ENCODE measurements at regions not wholly inside any gene's neighbourhood (a gene's known extent, or its start where the extent isn't known, plus 50 kb on each side); places are given as distances from the start of the nearest gene placed in this dataset.

DNA sequence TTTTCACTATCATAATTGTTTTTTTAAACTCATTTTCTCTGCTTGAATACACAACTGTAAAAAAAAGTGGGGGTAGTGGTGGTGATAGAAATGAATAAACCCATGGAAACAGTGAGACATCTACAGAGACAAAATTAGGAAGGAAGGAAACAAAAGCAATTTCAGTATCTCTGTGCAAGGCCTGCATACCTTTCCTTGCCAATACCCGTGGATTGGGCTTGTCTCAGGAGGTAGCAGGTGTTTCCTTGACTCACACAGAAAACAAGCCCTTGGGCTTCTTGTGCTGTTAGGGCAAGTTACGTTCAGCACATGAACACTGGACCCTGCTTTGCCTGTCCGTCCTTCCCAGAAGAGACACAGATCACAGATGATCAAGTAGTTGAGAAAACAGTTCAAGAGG, 372.2 kb downstream of the ZSWIM6 start:
- Mint-ChIP-seq H3K4me1 (ENCODE audit: low read depth) (no peaks in the 10 kb centered on the region), H3K27ac (no peak overlapping the region), H3K27me3 (ENCODE audit: low read depth) (no peaks in the 10 kb centered on the region), H3K4me3 (no peak overlapping the region), H3K36me3 (ENCODE audit: low read depth) (no peaks in the 10 kb centered on the region), H3K9me3 (no peaks in the 10 kb centered on the region)
- DNase-seq (ENCODE audit: low spot score): no peak

DNA sequence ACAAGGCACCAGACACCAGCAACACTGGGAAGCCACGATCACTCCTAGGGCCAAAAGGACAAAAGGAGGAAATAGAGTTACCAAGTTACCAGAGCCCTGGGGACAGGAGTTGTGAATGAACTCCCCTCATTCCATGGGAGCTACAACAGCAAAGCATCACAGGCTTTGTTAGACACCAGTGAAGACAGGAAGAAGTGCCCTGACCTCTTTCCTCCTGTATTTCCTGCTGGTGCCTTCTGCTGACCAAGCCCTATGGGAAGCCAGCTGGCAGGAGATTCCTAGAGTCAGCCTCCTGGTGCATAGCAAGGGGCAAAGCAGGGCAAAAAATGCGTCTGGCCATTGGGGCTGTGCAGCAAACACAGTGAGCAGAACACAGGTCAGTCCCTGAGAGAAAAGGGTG, 374.7 kb downstream of the ZSWIM6 start:
- Mint-ChIP-seq H3K36me3 (ENCODE audit: low read depth) (no peaks in the 10 kb centered on the region), H3K27me3 (ENCODE audit: low read depth) (no peaks in the 10 kb centered on the region), H3K27ac (no peak overlapping the region), H3K9me3 (no peaks in the 10 kb centered on the region), H3K4me3 (no peak overlapping the region), H3K4me1 (ENCODE audit: low read depth) (no peaks in the 10 kb centered on the region)
- DNase-seq (ENCODE audit: low spot score): no peak

DNA sequence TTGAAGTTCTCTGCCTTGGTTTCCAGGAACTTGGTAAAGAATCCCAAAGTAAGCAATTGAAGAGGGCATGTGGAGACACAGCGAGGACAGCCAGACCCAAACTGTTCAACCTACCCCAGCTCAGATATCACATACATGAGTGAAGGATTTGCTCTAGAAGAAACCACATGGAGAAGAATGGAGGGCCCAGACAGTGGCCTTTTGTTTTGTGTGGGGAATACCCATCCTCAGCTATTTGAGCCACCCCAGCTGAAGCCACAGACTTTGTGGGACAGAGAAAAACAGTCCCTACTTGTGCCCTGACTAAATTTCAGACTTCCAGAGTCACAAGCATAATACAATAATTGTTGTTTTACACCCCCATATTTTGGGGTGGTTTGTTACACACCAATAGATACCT, 387.1 kb downstream of the ZSWIM6 start:
- Mint-ChIP-seq H3K27ac (no peak overlapping the region), H3K9me3 (peaks cover 3% of the 10 kb centered on the region), H3K36me3 (ENCODE audit: low read depth) (no peaks in the 10 kb centered on the region), H3K4me3 (no peak overlapping the region), H3K27me3 (ENCODE audit: low read depth) (no peaks in the 10 kb centered on the region), H3K4me1 (ENCODE audit: low read depth) (no peaks in the 10 kb centered on the region)
- no peak for DNase-seq (ENCODE audit: low spot score)

DNA sequence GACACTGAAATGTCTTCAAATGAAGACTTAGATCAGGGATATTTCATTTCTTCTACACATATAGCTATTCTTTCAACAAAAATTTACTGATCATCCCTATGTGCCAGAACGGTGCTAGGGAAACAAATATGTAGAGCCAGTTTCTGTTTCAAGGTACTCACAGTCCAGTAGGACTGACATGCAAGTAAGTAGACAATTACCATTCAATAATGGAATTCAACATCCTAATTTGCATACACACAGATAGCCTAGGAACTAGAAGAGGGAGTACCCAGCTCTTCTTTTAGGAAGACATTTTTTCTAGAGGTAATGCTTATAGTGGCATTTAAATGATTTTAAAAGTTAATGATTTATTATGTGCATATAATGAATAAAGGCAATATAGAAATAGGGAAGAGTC, 388.8 kb downstream of the ZSWIM6 start:
- H3K4me1 Mint-ChIP-seq (ENCODE audit: low read depth): no peaks in the 10 kb centered on the region
- peaks cover 3% of the 10 kb centered on the region for H3K9me3 Mint-ChIP-seq
- H3K36me3 Mint-ChIP-seq (ENCODE audit: low read depth): no peaks in the 10 kb centered on the region
- H3K4me3 Mint-ChIP-seq: no peak overlapping the region
- no peaks in the 10 kb centered on the region for H3K27me3 Mint-ChIP-seq (ENCODE audit: low read depth)
- H3K27ac Mint-ChIP-seq: no peak overlapping the region
- DNase-seq (ENCODE audit: low spot score): no peak

DNA sequence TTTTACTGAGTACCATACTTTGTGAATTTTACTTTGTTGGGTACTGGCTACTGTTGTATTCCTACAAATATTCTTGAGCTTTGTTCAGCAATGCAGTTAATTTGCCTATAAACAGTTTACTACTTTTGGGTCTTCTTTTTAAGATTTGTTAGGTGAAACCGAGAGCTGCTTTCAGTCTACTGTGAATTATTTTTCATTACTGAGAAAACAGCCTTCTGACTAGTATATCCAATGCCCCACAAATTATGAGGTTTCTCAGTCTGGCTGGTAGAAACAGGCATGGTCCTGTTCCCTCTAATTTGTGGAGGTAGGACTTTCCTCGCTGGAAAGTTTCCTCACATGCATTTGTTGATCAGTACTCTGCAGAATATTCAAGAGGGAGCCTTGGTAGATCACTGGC, 392.0 kb downstream of the ZSWIM6 start:
- H3K9me3 Mint-ChIP-seq: peaks cover 3% of the 10 kb centered on the region
- no peak for DNase-seq (ENCODE audit: low spot score)
- H3K27me3 Mint-ChIP-seq (ENCODE audit: low read depth): no peaks in the 10 kb centered on the region
- H3K36me3 Mint-ChIP-seq (ENCODE audit: low read depth): no peaks in the 10 kb centered on the region
- H3K4me1 Mint-ChIP-seq (ENCODE audit: low read depth): no peaks in the 10 kb centered on the region
- H3K4me3 Mint-ChIP-seq: no peak overlapping the region
- H3K27ac Mint-ChIP-seq: no peak overlapping the region

DNA sequence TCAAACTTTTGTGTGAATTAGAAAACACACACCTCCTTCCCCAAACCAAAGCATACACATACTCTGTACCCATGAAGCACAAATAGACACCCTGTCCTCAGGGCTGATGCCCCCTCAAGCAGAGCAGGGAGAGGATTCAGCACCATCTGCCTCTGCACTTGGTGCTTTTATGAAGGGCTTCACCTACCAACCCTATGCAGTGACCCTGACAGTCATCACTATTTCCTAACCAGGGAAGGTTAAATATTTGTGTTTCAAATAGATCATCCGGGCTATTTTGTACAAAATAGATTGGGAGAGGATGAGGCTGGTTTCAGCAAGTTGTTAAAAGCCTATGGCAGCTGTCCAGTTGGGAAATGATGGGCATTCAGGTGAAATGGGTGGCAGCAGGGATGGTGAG, 396.2 kb downstream of the ZSWIM6 start:
- no peaks in the 10 kb centered on the region for H3K27me3 Mint-ChIP-seq (ENCODE audit: low read depth)
- DNase-seq (ENCODE audit: low spot score): no peak
- no peaks in the 10 kb centered on the region for H3K9me3 Mint-ChIP-seq
- H3K4me1 Mint-ChIP-seq (ENCODE audit: low read depth): no peaks in the 10 kb centered on the region
- no peaks in the 10 kb centered on the region for H3K36me3 Mint-ChIP-seq (ENCODE audit: low read depth)
- no peak overlapping the region for H3K4me3 Mint-ChIP-seq
- H3K27ac Mint-ChIP-seq: no peak overlapping the region

DNA sequence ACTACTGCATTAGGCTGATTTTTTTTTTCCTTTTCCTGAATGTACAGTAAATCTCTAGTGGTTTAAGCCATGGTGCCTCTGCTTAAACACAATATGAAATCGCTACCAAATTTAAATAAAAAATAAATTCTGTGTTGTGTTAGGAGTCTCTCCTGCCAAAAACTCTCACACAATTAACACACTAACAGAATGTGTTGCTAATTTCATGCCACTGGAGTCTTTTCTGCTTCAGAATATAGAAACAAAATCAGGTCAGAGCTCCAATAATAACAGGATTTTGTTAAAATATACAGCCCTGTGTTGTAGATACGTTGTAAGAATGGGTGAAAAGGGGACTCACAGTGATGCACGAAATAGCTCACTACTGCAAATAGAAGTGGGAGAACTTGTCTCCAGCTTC, 398.8 kb downstream of the ZSWIM6 start:
- DNase-seq (ENCODE audit: low spot score): no peak
- Mint-ChIP-seq H3K9me3 (no peaks in the 10 kb centered on the region), H3K27me3 (ENCODE audit: low read depth) (no peaks in the 10 kb centered on the region), H3K36me3 (ENCODE audit: low read depth) (no peaks in the 10 kb centered on the region), H3K4me3 (no peak overlapping the region), H3K27ac (no peak overlapping the region), H3K4me1 (ENCODE audit: low read depth) (no peaks in the 10 kb centered on the region)

DNA sequence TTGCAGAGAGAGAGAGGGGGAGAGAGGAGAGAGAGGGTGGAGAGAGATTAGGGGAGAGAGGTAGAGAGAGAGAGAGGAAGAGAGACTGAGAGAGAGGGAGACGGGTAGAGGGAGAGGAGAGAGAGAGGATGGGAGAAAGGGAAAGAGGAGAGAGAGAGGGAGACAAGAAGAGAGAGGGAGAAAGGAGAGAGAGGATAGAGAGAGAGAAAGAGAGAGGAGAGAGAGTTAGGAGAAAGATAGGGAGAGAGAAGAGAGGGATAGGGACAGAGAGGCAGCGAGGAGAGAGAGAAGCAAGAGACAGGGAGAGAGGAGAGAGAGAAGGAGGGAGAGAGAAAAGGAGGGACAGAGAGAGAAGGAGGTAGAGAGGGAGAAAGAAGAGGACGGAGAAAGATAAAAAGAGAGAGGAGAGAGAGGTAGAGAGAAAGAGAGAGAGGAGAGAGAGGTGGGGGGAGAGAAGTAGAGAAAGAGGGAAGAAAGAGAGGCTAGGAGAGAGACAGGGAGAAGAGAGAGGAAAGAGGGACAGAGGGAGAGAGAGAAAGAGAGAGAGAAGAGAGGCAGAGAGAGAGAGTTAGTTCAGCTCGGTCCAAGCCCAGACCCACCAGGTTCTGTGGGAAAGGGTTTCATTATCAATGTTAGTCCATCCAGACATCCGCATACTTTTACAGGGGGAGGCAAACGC, 399.3 kb downstream of the ZSWIM6 start:
- no peak for DNase-seq (ENCODE audit: low spot score)
- Mint-ChIP-seq H3K4me3 (no peak overlapping the region), H3K9me3 (no peaks in the 10 kb centered on the region), H3K27ac (no peak overlapping the region), H3K36me3 (ENCODE audit: low read depth) (no peaks in the 10 kb centered on the region), H3K4me1 (ENCODE audit: low read depth) (no peaks in the 10 kb centered on the region), H3K27me3 (ENCODE audit: low read depth) (no peaks in the 10 kb centered on the region)

DNA sequence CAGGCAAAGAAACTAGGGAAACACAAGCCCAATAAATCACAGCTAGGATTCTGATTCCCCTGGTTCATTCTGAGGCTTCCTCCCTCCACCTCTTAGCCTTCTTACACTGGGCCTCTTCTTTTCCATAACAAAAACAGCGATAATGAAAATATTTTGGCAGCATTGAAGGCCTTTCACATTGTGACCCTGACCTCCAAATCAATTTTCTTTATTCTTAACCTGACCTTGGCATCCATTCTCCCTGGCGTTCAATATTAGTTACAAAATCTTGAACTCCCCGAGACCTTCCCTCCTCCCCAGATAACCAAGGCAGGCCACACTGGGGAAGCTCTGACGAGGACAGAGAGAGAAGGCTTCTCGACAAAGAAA, 399.9 kb downstream of the ZSWIM6 start:
- Mint-ChIP-seq H3K4me3 (no peak overlapping the region), H3K27me3 (ENCODE audit: low read depth) (no peaks in the 10 kb centered on the region), H3K36me3 (ENCODE audit: low read depth) (no peaks in the 10 kb centered on the region), H3K4me1 (ENCODE audit: low read depth) (no peaks in the 10 kb centered on the region), H3K9me3 (no peaks in the 10 kb centered on the region), H3K27ac (no peak overlapping the region)
- DNase-seq (ENCODE audit: low spot score): no peak

DNA sequence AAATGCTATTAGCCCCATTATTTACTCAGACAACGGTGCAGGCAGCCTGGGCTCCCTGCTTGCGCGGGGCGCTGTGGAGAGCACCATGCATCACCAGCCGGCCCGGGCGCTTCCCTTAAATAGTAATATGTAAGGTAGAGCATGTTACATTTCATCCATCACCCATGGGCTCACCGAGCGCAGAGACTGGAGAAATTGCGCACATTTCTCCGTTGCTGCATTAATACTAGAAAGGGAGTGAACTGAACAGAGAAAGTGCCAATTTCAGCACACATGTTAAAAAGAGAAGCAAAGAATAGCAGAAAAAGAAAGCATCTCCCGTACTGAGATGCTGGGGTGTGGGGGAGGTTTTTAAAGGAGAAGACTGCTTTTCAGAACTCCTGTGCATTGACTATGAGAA, 400.3 kb downstream of the ZSWIM6 start:
- H3K27ac Mint-ChIP-seq: no peak overlapping the region
- no peaks in the 10 kb centered on the region for H3K4me1 Mint-ChIP-seq (ENCODE audit: low read depth)
- no peak overlapping the region for H3K4me3 Mint-ChIP-seq
- no peak for DNase-seq (ENCODE audit: low spot score)
- no peaks in the 10 kb centered on the region for H3K36me3 Mint-ChIP-seq (ENCODE audit: low read depth)
- no peaks in the 10 kb centered on the region for H3K27me3 Mint-ChIP-seq (ENCODE audit: low read depth)
- H3K9me3 Mint-ChIP-seq: no peaks in the 10 kb centered on the region

DNA sequence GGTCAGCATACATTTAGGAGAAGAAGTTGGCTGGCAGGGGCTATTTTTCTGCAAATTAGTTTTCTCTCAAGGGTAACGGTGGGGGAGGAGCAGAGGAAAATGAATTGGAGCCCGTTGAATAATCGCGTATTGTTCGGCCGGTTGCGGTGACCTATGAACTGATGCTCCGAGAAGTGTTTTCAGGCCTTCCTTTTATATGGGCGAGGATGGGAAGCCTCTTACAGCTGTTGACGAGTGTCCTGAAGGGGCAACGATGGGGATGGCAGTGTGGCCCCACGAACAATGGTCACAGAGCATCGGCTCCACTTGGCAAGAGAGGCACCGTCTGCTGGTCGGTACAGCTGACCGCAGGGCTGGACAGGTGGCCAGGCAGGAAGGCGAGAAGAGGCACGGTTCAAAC, 400.7 kb downstream of the ZSWIM6 start:
- Mint-ChIP-seq H3K4me3 (no peak overlapping the region), H3K4me1 (ENCODE audit: low read depth) (no peaks in the 10 kb centered on the region), H3K27me3 (ENCODE audit: low read depth) (no peaks in the 10 kb centered on the region), H3K9me3 (no peaks in the 10 kb centered on the region), H3K27ac (no peak overlapping the region), H3K36me3 (ENCODE audit: low read depth) (no peaks in the 10 kb centered on the region)
- DNase-seq (ENCODE audit: low spot score): no peak

DNA sequence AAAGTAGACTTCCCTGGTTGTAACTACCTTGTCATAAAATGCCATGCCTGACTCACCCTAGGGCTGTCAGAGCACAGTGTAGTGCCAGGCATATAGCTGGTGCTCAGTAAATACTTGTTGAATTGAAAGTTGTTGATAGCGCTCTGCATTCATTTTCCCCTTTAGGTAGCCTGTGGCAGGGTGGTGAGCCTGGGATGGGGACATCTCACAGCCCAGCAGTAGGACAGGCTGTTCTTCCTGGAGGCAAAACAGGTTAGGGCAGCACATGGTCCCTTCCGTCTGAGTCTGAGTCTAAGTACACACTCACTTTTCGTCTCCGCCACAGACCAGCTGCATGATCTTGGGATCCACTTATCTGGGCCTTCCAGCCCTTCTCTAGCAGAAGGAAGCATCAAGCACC, 401.9 kb downstream of the ZSWIM6 start:
- Mint-ChIP-seq H3K27me3 (ENCODE audit: low read depth) (no peaks in the 10 kb centered on the region), H3K27ac (no peak overlapping the region), H3K9me3 (no peaks in the 10 kb centered on the region), H3K36me3 (ENCODE audit: low read depth) (no peaks in the 10 kb centered on the region), H3K4me3 (no peak overlapping the region), H3K4me1 (ENCODE audit: low read depth) (no peaks in the 10 kb centered on the region)
- no peak for DNase-seq (ENCODE audit: low spot score)

DNA sequence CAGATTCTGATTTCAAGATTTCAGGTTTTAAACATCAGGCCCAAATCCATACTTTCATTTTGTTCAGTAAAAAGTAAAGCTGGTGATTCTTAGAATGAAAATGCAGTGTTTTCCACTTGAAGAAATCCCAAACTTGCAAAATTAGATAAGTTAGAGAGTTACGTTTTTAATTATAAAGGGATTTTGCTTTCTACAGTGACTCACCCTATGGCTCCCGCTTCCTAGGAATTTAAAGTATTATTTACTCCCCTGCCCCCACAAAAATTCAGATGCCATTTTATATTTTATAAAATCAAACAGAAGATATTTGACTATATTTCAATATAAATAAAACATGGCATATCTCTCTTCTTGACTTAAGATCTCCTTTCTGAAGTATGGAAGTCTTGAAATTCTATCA, 402.9 kb downstream of the ZSWIM6 start:
- Mint-ChIP-seq H3K27me3 (ENCODE audit: low read depth) (no peaks in the 10 kb centered on the region), H3K36me3 (ENCODE audit: low read depth) (no peaks in the 10 kb centered on the region), H3K4me3 (no peak overlapping the region), H3K27ac (no peak overlapping the region), H3K4me1 (ENCODE audit: low read depth) (no peaks in the 10 kb centered on the region), H3K9me3 (no peaks in the 10 kb centered on the region)
- DNase-seq (ENCODE audit: low spot score): no peak

DNA sequence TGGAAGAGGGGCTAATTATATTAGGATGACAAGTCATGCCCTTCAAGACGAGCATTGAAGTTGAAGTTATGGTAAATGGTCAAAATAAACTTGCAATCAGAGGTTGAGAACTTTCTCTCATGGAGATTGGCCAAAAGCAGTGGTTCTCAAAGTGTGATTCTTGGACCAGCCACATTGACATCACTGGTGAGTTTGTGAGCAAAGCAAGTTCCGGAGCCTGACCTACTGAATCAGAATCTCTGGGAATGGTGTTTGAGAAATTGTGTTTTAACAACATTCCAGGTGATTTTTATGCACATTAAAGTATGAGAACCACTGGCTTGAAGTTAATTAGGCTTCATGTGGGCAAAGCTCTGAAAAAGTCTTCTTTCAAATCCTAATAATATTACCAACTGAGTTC, 403.5 kb downstream of the ZSWIM6 start:
- no peak overlapping the region for H3K27ac Mint-ChIP-seq

DNA sequence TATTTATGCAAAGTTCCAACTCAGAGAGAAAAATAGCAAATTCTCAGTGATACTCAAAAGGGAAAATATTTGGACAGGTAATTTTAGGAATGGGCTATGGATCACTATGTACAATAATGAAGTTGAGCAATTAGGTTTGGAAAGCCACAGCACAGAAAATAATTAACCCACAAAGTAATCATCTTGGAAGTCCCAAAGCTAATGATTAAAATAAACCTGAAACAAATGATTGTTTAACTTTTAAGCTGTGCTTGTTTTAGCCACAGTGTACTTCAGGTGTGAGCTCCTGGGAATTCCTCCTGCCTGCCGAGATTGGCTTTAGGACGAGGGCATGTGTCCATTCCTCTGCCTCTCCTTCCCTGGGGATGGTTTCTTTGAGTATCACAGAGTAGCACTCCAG, 403.9 kb downstream of the ZSWIM6 start:
- Mint-ChIP-seq H3K9me3 (no peaks in the 10 kb centered on the region), H3K27me3 (ENCODE audit: low read depth) (no peaks in the 10 kb centered on the region), H3K36me3 (ENCODE audit: low read depth) (no peaks in the 10 kb centered on the region), H3K4me3 (no peak overlapping the region), H3K27ac (no peak overlapping the region), H3K4me1 (ENCODE audit: low read depth) (no peaks in the 10 kb centered on the region)
- DNase-seq (ENCODE audit: low spot score): no peak

More for the DNA sequence above, 403.5 kb downstream of the ZSWIM6 start:
- no peaks in the 10 kb centered on the region for H3K27me3 Mint-ChIP-seq (ENCODE audit: low read depth)
- no peak overlapping the region for H3K4me3 Mint-ChIP-seq
- DNase-seq (ENCODE audit: low spot score): no peak
- no peaks in the 10 kb centered on the region for H3K4me1 Mint-ChIP-seq (ENCODE audit: low read depth)
- H3K36me3 Mint-ChIP-seq (ENCODE audit: low read depth): no peaks in the 10 kb centered on the region
- H3K9me3 Mint-ChIP-seq: no peaks in the 10 kb centered on the region
